B cell (primary cell): ENCODE measurements at regions not wholly inside any gene's neighbourhood (a gene's known extent, or its start where the extent isn't known, plus 50 kb on each side); places are given as distances from the start of the nearest gene placed in this dataset.

Source experiments
- ATAC-seq: fragments of 200-7000 bp; cut with Tn5 transposase; one replicate; pipeline ENCODE4 v1.10.0; 2021; ENCODE audit warnings: low read depth, mild to moderate bottlenecking, moderate number of reproducible peaks, moderate library complexity
- CTCF ChIA-PET: fragments of 350-600 bp; sonication (Branson Sonifier 250); formaldehyde crosslinking; loops from one replicate; lab custom pipeline; 2021; ENCODE audit warnings: antibody characterized with exemption, inconsistent platforms; lab: Charles Lee
- POLR2A ChIA-PET: fragments of 350-600 bp; sonication (Branson Sonifier 250); formaldehyde crosslinking; loops from one replicate; lab custom pipeline; 2021; ENCODE audit warnings: antibody characterized with exemption; lab: Charles Lee
- DNase-seq: peaks from one replicate; pipeline ENCODE4 v3.0.0; 2013
- H2AFZ ChIP-seq: 2 replicates; pipeline ENCODE4 v1.6.1; 2012; ENCODE audit warnings: mild to moderate bottlenecking, low read depth, low read length; ENCODE audit not compliant: insufficient read depth, poor library complexity, severe bottlenecking
- H3K27ac ChIP-seq, 2 donors: 1 replicate in 1 of 2; 2 replicates in 1 of 2; pipeline ENCODE4 v1.5.1; 2012 to 2013; ENCODE audit warnings: low read length in 2 of 2, mild to moderate bottlenecking in 2 of 2, moderate library complexity in 1 of 2
- H3K27me3 ChIP-seq, 4 experiments: fragments of 200-600 bp in 1 of 4; sonication (generic) in 1 of 4; replicated peaks in 1 of 4; 1 replicate in 2 of 4; 2 replicates in 2 of 4; pipeline versions ENCODE4 v1.6.1 to v1.7.0; 2013 to 2016; ENCODE audit warnings: low read length in 3 of 4, mild to moderate bottlenecking in 2 of 4, mixed read lengths in 1 of 4, moderate library complexity in 1 of 4; ENCODE audit not compliant: insufficient read depth in 4 of 4, control insufficient read depth in 3 of 4; ENCODE audit errors: control extremely low read depth in 1 of 4
- H3K36me3 ChIP-seq, 2 experiments: replicated peaks in 1 of 2; 1 replicate in 1 of 2; 2 replicates in 1 of 2; pipeline versions ENCODE4 v1.6.1 to v1.7.1; 2013; ENCODE audit warnings: low read length in 1 of 2; ENCODE audit not compliant: insufficient read depth in 2 of 2, control insufficient read depth in 1 of 2; ENCODE audit errors: control extremely low read depth in 1 of 2, extremely low read depth in 1 of 2
- H3K4me1 ChIP-seq, 2 donors: fragments of 200-600 bp in 1 of 2; sonication (generic) in 1 of 2; 1 replicate in 1 of 2; 2 replicates in 1 of 2; pipeline versions ENCODE4 v1.5.1 to v1.6.1; 2013 to 2017; ENCODE audit warnings: low read length in 2 of 2; ENCODE audit not compliant: control insufficient read depth in 2 of 2, insufficient read depth in 2 of 2
- H3K4me2 ChIP-seq: replicated peaks from 2 replicates; pipeline ENCODE3; 2012; ENCODE audit warnings: mild to moderate bottlenecking, low read depth, low read length; ENCODE audit not compliant: poor library complexity, severe bottlenecking
- H3K4me3 ChIP-seq, 5 experiments: fragments of 200-600 bp in 1 of 5; sonication (generic) in 1 of 5; 1 replicate in 3 of 5; 2 replicates in 2 of 5; pipeline versions ENCODE4 v1.5.1 to v1.7.0; 2011 to 2016; ENCODE audit warnings: low read length in 4 of 5, mild to moderate bottlenecking in 4 of 5, low read depth in 2 of 5, control low read depth in 1 of 5, moderate library complexity in 1 of 5; ENCODE audit not compliant: insufficient read depth in 1 of 5; ENCODE audit errors: control extremely low read depth in 1 of 5, extremely low read depth in 1 of 5
- H3K79me2 ChIP-seq: fragments of 200-600 bp; sonication (generic); one replicate; pipeline ENCODE4 v1.6.0; 2016; ENCODE audit warnings: low read length; ENCODE audit not compliant: control insufficient read depth, insufficient read depth
- H3K9ac ChIP-seq: fragments of 200-600 bp; sonication (generic); 2 replicates; pipeline ENCODE4 v1.6.1; 2017; ENCODE audit warnings: mild to moderate bottlenecking, low read length, moderate library complexity
- H3K9me3 ChIP-seq, 3 donors: one replicate each; pipeline versions ENCODE4 v1.6.1 to v1.7.1; 2013; ENCODE audit warnings: low read length in 2 of 3; ENCODE audit not compliant: control insufficient read depth in 2 of 3, insufficient read depth in 1 of 3; ENCODE audit errors: control extremely low read depth in 1 of 3
- H4K20me1 ChIP-seq: 2 replicates; pipeline ENCODE4 v1.6.0; 2012; ENCODE audit warnings: mild to moderate bottlenecking, low read length; ENCODE audit not compliant: insufficient read depth, control insufficient read depth, poor library complexity, severe bottlenecking
- H3K27ac Mint-ChIP-seq: one replicate; pipeline ENCODE4 v1.8.0; 2021; ENCODE audit warnings: mixed read lengths
- H3K27me3 Mint-ChIP-seq: one replicate; pipeline ENCODE4 v1.8.0; 2021; ENCODE audit warnings: mixed read lengths
- H3K4me1 Mint-ChIP-seq: one replicate; pipeline ENCODE4 v1.8.0; 2021; ENCODE audit warnings: mixed read lengths
- H3K4me3 Mint-ChIP-seq: one replicate; pipeline ENCODE4 v1.8.0; 2021; ENCODE audit warnings: mixed read lengths
- H3K9me3 Mint-ChIP-seq: one replicate; pipeline ENCODE4 v1.8.0; 2022; ENCODE audit warnings: mixed read lengths; ENCODE audit not compliant: insufficient read depth
- EZH2 ChIP-seq: IDR thresholded peaks from 2 replicates; pipeline ENCODE4 v1.6.1; 2012; ENCODE audit warnings: borderline replicate concordance, low read depth, mild to moderate bottlenecking, moderate library complexity, low read length; ENCODE audit not compliant: insufficient read depth, poor library complexity, severe bottlenecking
- WGBS: methylation state at CpG from one replicate; pipeline ENCODE4 v1.1.5; 2013; ENCODE audit warnings: missing lambda C conversion rate; ENCODE audit not compliant: insufficient coverage; 5-methylcytosine and 5-hydroxymethylcytosine counted together
- intact Hi-C: fragments of 100-400 bp; cut with micrococcal nuclease; formaldehyde crosslinking; loops from one replicate; pipeline ENCODE4 v1.10.0; 2022
- TF ChIP-seq, protein P1 (sequence below): fragments of 200-600 bp; IDR thresholded peaks from one replicate; pipeline ENCODE4 v1.8.0; 2022; ENCODE audit warnings: antibody characterized with exemption, mild to moderate bottlenecking

- H3K4me3 Mint-ChIP-seq = no peak overlapping the region
- Histone ChIP-seq H3K4me1 (no peaks in the 10 kb centered on the region), H2AFZ (no peak overlapping the region), H3K27ac (no peak overlapping the region), H3K9me3 (no peaks in the 10 kb centered on the region), H3K4me3 (no peak overlapping the region), H3K9ac (no peak overlapping the region), H3K27me3 (no peaks in the 10 kb centered on the region), H3K4me2 (no peak overlapping the region), H4K20me1 (no peaks in the 10 kb centered on the region), H3K79me2 (no peaks in the 10 kb centered on the region), H3K36me3 (no peaks in the 10 kb centered on the region)
- H3K27me3 Mint-ChIP-seq = no peaks in the 10 kb centered on the region
- DNase-seq (no peak), ATAC-seq (no peak)
- ChIA-PET POLR2A (no interaction called here), CTCF (no interaction called here)
- intact Hi-C loops = no loop called here
- no CpG with 5 or more reads among the region's 3 CpGs for WGBS
- no peak overlapping the region for H3K27ac Mint-ChIP-seq
- TF ChIP-seq EZH2 = no peak
- TF ChIP-seq, protein P1, sequence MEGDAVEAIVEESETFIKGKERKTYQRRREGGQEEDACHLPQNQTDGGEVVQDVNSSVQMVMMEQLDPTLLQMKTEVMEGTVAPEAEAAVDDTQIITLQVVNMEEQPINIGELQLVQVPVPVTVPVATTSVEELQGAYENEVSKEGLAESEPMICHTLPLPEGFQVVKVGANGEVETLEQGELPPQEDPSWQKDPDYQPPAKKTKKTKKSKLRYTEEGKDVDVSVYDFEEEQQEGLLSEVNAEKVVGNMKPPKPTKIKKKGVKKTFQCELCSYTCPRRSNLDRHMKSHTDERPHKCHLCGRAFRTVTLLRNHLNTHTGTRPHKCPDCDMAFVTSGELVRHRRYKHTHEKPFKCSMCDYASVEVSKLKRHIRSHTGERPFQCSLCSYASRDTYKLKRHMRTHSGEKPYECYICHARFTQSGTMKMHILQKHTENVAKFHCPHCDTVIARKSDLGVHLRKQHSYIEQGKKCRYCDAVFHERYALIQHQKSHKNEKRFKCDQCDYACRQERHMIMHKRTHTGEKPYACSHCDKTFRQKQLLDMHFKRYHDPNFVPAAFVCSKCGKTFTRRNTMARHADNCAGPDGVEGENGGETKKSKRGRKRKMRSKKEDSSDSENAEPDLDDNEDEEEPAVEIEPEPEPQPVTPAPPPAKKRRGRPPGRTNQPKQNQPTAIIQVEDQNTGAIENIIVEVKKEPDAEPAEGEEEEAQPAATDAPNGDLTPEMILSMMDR = no peak
- no peaks in the 10 kb centered on the region for H3K9me3 Mint-ChIP-seq
- H3K4me1 Mint-ChIP-seq = no peaks in the 10 kb centered on the region
Measured at GRCh38 chr7:121689749-121690148, 183.2 kb upstream of the PTPRZ1 start.

DNA sequence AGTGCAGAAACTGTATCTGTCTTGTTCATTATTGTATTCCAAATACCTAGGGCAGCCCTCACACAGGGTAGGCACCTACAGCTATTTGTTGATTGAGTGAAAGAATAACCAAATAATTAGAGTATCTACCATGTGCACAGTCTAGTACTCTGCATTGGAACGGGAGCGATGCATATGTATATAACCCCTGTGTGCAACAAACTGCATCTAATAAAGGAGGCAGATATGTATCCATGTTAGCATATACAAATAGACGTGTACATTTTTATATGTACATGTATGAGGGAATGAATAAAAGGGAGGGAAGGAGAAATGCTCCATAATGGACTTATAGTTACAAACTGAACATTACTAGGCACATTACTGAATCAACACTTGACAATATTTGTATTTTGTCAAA is 191.3 kb upstream of the PTPRZ1 start:
- intact Hi-C loops = no loop called here
- Histone ChIP-seq H2AFZ (no peak overlapping the region), H3K4me1 (no peaks in the 10 kb centered on the region), H3K27me3 (no peaks in the 10 kb centered on the region), H4K20me1 (no peaks in the 10 kb centered on the region), H3K4me3 (no peak overlapping the region), H3K79me2 (no peaks in the 10 kb centered on the region), H3K27ac (no peak overlapping the region), H3K9ac (no peak overlapping the region), H3K4me2 (no peak overlapping the region), H3K36me3 (no peaks in the 10 kb centered on the region), H3K9me3 (no peaks in the 10 kb centered on the region)
- CTCF ChIA-PET = no interaction called here
- Mint-ChIP-seq H3K27ac (no peak overlapping the region), H3K4me1 (no peaks in the 10 kb centered on the region), H3K27me3 (peaks cover 2% of the 10 kb centered on the region), H3K9me3 (no peaks in the 10 kb centered on the region), H3K4me3 (no peak overlapping the region)
- TF ChIP-seq EZH2 = no peak
- POLR2A ChIA-PET = no interaction called here
- no peak for DNase-seq
- no peak for ATAC-seq
- no CpG with 5 or more reads among the region's 3 CpGs for WGBS
